Adrenal gland (tissue), 9 donors: ENCODE measurements at regions not wholly inside any gene's neighbourhood (a gene's known extent, or its start where the extent isn't known, plus 50 kb on each side); places are given as distances from the start of the nearest gene placed in this dataset.

Source experiments
- DNase-seq, 7 donors: peaks; one replicate each; pipeline ENCODE4 v3.0.0-alpha.2; 2019 to 2020
- H3K27ac ChIP-seq, 5 donors: fragments of 200-600 bp; sonication (generic) in 4 of 5; 1 replicate in 3 of 5; 2 replicates in 2 of 5; pipeline versions ENCODE4 v1.5.1 to v1.8.0; 2016 to 2020; ENCODE audit warnings: mild to moderate bottlenecking in 1 of 5
- H3K27me3 ChIP-seq: fragments of 200-600 bp; 2 replicates; pipeline ENCODE4 v1.8.0; 2021
- H3K36me3 ChIP-seq, 2 donors: fragments of 200-600 bp; replicated peaks in 1 of 2; 1 replicate in 1 of 2; 2 replicates in 1 of 2; pipeline versions ENCODE4 v1.5.1 to v1.8.0; 2018 to 2022
- H3K4me1 ChIP-seq, 2 donors: fragments of 200-600 bp; replicated peaks in 1 of 2; 1 replicate in 1 of 2; 2 replicates in 1 of 2; pipeline versions ENCODE4 v1.5.1 to v1.8.0; 2018 to 2021
- H3K4me3 ChIP-seq, 4 donors: fragments of 200-600 bp; sonication (generic) in 3 of 4; one replicate each; pipeline ENCODE4 v1.5.1; 2016 to 2018
- H3K9me3 ChIP-seq, 3 donors: fragments of 200-600 bp; sonication (generic) in 1 of 3; replicated peaks in 1 of 3; 1 replicate in 2 of 3; 2 replicates in 1 of 3; pipeline versions ENCODE4 v1.5.1 to v1.8.0; 2016 to 2021
- POLR2A ChIP-seq, 2 donors: fragments of 450-650 bp; IDR thresholded peaks; one replicate each; pipeline ENCODE4 v1.6.1; 2017; ENCODE audit warnings: antibody characterized with exemption in 2 of 2, mild to moderate bottlenecking in 2 of 2, moderate library complexity in 1 of 2
- WGBS, 4 donors: extraction: QIAGEN DNeasy Blood & Tissue Kit in 2 of 4; methylation state at CpG; one replicate each; pipeline versions ENCODE4 v1.1.5 to v1.1.7; 2013 to 2017; 5-methylcytosine and 5-hydroxymethylcytosine counted together
- intact Hi-C, 2 donors: fragments of 100-400 bp; cut with DNase I; formaldehyde crosslinking; loops; one replicate each; pipeline versions ENCODE4 v1.14.1 to v1.15.0; 2022 to 2023
- TF ChIP-seq, protein P1 (sequence below), 6 experiments: fragments of 450-650 bp in 4 of 6; fragments of 200-600 bp in 2 of 6; sonication (generic) in 1 of 6; IDR thresholded peaks; 1 replicate in 5 of 6; 2 replicates in 1 of 6; pipeline versions ENCODE4 v1.5.1 to v1.8.0; 2016 to 2021; ENCODE audit warnings: antibody characterized with exemption in 6 of 6, mild to moderate bottlenecking in 2 of 6, moderate library complexity in 1 of 6
- donor health status: healthy with polysubstance abuse.
- donor health status: Bipolar disorder and iron deficiency.
- donor health status: DM: yes; HTN: yes; CAD: no.
- donor health status: DM: no; HTN: no; CAD: no.
- donor health status: DM: no; HTN: no; CAD: no.

DNA sequence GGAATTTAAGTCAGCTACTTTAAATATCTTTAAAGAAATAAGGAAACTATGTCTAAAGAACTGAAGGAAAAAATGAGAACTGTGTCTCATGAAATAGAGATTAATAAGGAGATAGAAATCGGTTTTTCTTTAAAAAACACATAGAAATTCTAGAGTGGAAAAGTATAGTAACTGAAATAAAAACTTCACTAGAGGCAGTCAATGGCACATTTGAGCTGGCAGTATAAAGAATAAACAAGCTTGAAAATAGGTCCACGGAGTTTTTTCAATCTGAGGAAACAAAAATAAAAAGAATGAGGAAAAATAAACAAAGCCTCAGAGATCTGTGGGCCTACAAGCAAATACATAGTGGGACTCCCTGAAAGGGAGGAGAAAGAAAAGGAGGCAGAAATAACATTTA is 127.5 kb downstream of the TWIST2 start:
- TF ChIP-seq, protein P1, sequence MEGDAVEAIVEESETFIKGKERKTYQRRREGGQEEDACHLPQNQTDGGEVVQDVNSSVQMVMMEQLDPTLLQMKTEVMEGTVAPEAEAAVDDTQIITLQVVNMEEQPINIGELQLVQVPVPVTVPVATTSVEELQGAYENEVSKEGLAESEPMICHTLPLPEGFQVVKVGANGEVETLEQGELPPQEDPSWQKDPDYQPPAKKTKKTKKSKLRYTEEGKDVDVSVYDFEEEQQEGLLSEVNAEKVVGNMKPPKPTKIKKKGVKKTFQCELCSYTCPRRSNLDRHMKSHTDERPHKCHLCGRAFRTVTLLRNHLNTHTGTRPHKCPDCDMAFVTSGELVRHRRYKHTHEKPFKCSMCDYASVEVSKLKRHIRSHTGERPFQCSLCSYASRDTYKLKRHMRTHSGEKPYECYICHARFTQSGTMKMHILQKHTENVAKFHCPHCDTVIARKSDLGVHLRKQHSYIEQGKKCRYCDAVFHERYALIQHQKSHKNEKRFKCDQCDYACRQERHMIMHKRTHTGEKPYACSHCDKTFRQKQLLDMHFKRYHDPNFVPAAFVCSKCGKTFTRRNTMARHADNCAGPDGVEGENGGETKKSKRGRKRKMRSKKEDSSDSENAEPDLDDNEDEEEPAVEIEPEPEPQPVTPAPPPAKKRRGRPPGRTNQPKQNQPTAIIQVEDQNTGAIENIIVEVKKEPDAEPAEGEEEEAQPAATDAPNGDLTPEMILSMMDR (IDR thresholded peaks at IDR 0.05): no peak
- peaks cover 0 to 8% (median 0%) of the 10 kb centered on the region in 3 donors for H3K9me3 ChIP-seq
- 61 to 72% (median 65%) methylated on average over 2 of the region's 2 CpGs for WGBS, 4 donors
- H3K27me3 ChIP-seq: no peaks in the 10 kb centered on the region
- intact Hi-C loops: no loop called here
- no peak overlapping the region for H3K4me3 ChIP-seq
- peaks cover 0 to 14% of the 10 kb centered on the region in 2 donors for H3K4me1 ChIP-seq
- no peak for DNase-seq
- no peaks in the 10 kb centered on the region for H3K36me3 ChIP-seq
- H3K27ac ChIP-seq: no peak overlapping the region

DNA sequence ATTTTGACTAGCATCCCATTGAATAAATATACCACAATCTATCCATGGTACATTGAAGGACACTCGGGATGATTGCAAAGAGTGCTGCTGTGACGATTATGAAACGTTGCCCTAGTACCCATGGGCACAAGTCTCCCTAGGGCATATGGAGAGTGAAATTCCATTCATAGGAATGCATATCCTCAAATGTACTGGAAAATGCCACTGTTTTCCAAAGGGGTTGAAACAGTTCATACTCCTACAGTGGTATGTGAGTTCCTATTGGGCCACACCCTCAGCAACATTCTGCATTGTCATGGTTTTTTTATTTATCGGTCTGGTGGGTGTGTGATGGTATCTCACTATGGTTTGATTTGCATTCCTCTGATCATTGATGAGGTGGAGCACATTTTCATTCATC is 130.6 kb downstream of the TWIST2 start:
- intact Hi-C loops: no loop called here
- no peaks in the 10 kb centered on the region for H3K36me3 ChIP-seq
- H3K27ac ChIP-seq: no peak overlapping the region
- peaks cover 0 to 12% of the 10 kb centered on the region in 2 donors for H3K4me1 ChIP-seq
- whole genome bisulfite sequencing, 4 donors: 67 to 82% (median 82%) methylated on average over 4 of the region's 4 CpGs
- DNase-seq: no peak
- TF ChIP-seq, protein P1 (IDR thresholded peaks at IDR 0.05): no peak
- no peak for TF ChIP-seq POLR2A (IDR thresholded peaks at IDR 0.05)
- H3K4me3 ChIP-seq: no peak overlapping the region
- peaks cover 0 to 8% (median 0%) of the 10 kb centered on the region in 3 donors for H3K9me3 ChIP-seq
- H3K27me3 ChIP-seq: no peaks in the 10 kb centered on the region

DNA sequence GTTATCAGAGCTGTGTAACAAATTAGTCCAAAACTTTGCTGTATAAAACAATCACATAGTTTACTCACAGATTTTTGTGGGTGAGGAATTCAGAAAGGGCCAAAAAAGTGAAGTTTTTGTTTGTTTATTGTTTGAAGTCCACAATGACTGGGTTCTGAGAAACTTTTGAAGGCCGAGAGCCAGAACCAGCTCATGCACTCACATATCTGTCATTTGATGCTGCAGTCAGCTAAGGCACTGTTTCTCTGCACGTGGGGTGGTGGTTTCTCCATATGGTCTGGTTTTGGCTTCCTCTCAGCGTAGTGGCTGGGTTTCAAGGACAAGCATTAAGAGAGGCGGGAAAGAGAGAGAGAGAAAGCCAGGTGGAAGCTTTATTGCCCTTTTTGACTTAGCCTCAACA is 131.8 kb downstream of the TWIST2 start:
- no peak overlapping the region for H3K4me3 ChIP-seq
- no peak for DNase-seq
- TF ChIP-seq, protein P1 (IDR thresholded peaks at IDR 0.05): no peak
- TF ChIP-seq POLR2A (IDR thresholded peaks at IDR 0.05): no peak
- H3K36me3 ChIP-seq: no peaks in the 10 kb centered on the region
- no peaks in the 10 kb centered on the region for H3K27me3 ChIP-seq
- intact Hi-C loops: no loop called here
- 78 to 84% (median 81%) methylated on average over 4 of the region's 4 CpGs for WGBS, 4 donors
- no peak overlapping the region for H3K27ac ChIP-seq
- H3K4me1 ChIP-seq: peaks cover 0 to 1% of the 10 kb centered on the region in 2 donors
- peaks cover 0 to 8% (median 0%) of the 10 kb centered on the region in 3 donors for H3K9me3 ChIP-seq

DNA sequence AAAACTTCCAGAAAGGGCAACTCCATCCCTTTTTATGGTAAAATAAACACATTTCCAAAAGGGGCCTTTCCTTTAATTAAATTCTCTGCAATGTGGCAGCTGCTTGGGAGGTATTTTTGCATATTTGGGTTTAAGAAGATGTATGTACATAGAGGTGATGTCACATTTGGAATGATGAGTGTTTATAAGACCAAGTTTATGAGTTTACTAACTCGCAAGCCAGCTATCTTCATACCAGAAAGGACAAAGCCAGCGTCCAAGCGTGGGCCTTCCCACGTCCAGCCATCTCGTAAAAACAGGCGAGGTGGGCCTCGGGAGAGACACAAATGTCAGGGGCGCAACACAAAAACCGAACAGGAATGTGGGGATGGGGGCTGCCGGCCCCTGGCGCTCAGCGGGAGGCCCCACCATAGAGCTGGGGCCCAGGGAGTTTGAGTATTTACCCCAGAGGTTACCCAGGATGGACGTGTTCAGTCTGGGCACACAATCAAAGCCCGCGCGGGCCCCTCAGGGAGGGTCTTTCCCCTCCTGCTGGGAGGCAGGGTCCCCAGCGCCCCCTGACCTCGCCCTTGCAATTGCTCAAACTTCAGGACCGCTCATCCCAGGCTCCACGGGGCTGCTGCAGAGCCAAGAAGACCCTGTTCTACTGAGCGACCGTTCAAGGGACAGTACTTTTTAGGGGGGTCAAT is 137.3 kb downstream of the TWIST2 start:
- intact Hi-C loops: no loop called here
- Histone ChIP-seq H3K4me3 (no peak overlapping the region), H3K27me3 (peaks cover 7% of the 10 kb centered on the region), H3K4me1 (no peaks in the 10 kb centered on the region), H3K36me3 (no peaks in the 10 kb centered on the region), H3K9me3 (no peaks in the 10 kb centered on the region), H3K27ac (no peak overlapping the region)
- WGBS, 4 donors: 85 to 89% (median 88%) methylated on average over 21 to 22 of the region's 22 CpGs
- no peak for DNase-seq
- TF ChIP-seq POLR2A (IDR thresholded peaks at IDR 0.05): no peak
- TF ChIP-seq, protein P1 (IDR thresholded peaks at IDR 0.05): no peak
